Smooth muscle cell (in vitro differentiated cells): ENCODE measurements at regions not wholly inside any gene's neighbourhood (a gene's known extent, or its start where the extent isn't known, plus 50 kb on each side); places are given as distances from the start of the nearest gene placed in this dataset.

Experiments
- DNase-seq: peaks from one replicate; lab custom pipeline; 2025; ENCODE audit not compliant: unreplicated experiment; lab: John Stamatoyannopoulos, UW
- H2AFZ ChIP-seq: fragments of 200-600 bp; sonication (generic); 2 replicates; pipeline ENCODE4 v1.6.0; 2016; ENCODE audit warnings: antibody characterized with exemption, low read depth, mild to moderate bottlenecking
- H3F3A ChIP-seq: fragments of 200-600 bp; sonication (generic); 2 replicates; pipeline ENCODE4 v1.6.0; 2017; ENCODE audit warnings: antibody characterized with exemption, low read depth
- H3K27ac ChIP-seq: fragments of 200-600 bp; sonication (generic); 2 replicates; pipeline ENCODE4 v1.5.1; 2016; ENCODE audit warnings: low read depth, mild to moderate bottlenecking
- H3K27me3 ChIP-seq: fragments of 200-600 bp; sonication (generic); 2 replicates; pipeline ENCODE4 v1.6.1; 2016; ENCODE audit warnings: low read depth, mild to moderate bottlenecking
- H3K36me3 ChIP-seq: fragments of 200-600 bp; sonication (generic); 2 replicates; pipeline ENCODE4 v1.5.1; 2016; ENCODE audit warnings: low read depth
- H3K4me1 ChIP-seq: fragments of 200-600 bp; sonication (generic); 2 replicates; pipeline ENCODE4 v1.5.1; 2016; ENCODE audit warnings: low read depth
- H3K4me2 ChIP-seq: fragments of 200-600 bp; sonication (generic); 2 replicates; pipeline ENCODE4 v1.6.0; 2016; ENCODE audit warnings: mild to moderate bottlenecking
- H3K4me3 ChIP-seq: fragments of 200-600 bp; sonication (generic); 2 replicates; pipeline ENCODE4 v1.5.1; 2016; ENCODE audit warnings: mild to moderate bottlenecking
- H3K79me2 ChIP-seq: fragments of 200-600 bp; sonication (generic); 2 replicates; pipeline ENCODE4 v1.6.0; 2016; ENCODE audit warnings: low read depth, mild to moderate bottlenecking
- H3K9ac ChIP-seq: fragments of 200-600 bp; sonication (generic); 2 replicates; pipeline ENCODE4 v1.6.0; 2016; ENCODE audit warnings: low read depth
- H3K9me3 ChIP-seq: fragments of 200-600 bp; sonication (generic); replicated peaks from 2 replicates; pipeline ENCODE4 v1.5.1; 2016; ENCODE audit warnings: low read depth
- H4K20me1 ChIP-seq: fragments of 200-600 bp; sonication (generic); 2 replicates; pipeline ENCODE4 v1.6.0; 2016; ENCODE audit warnings: low read depth
- WGBS: methylation state at CpG from one replicate; pipeline ENCODE4 v1.1.7; 2016; ENCODE audit warnings: low lambda C conversion rate; 5-methylcytosine and 5-hydroxymethylcytosine counted together
- TF ChIP-seq, protein P1 (sequence below): fragments of 200-600 bp; sonication (generic); IDR thresholded peaks from 2 replicates; pipeline ENCODE4 v1.5.1; 2017; ENCODE audit warnings: borderline replicate concordance, mild to moderate bottlenecking, antibody characterized with exemption; ENCODE audit not compliant: insufficient read depth, poor library complexity, severe bottlenecking

GRCh38 chr17:14833201-14833785 is 431.8 kb downstream of the PMP22 start:
- TF ChIP-seq, protein P1, sequence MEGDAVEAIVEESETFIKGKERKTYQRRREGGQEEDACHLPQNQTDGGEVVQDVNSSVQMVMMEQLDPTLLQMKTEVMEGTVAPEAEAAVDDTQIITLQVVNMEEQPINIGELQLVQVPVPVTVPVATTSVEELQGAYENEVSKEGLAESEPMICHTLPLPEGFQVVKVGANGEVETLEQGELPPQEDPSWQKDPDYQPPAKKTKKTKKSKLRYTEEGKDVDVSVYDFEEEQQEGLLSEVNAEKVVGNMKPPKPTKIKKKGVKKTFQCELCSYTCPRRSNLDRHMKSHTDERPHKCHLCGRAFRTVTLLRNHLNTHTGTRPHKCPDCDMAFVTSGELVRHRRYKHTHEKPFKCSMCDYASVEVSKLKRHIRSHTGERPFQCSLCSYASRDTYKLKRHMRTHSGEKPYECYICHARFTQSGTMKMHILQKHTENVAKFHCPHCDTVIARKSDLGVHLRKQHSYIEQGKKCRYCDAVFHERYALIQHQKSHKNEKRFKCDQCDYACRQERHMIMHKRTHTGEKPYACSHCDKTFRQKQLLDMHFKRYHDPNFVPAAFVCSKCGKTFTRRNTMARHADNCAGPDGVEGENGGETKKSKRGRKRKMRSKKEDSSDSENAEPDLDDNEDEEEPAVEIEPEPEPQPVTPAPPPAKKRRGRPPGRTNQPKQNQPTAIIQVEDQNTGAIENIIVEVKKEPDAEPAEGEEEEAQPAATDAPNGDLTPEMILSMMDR: no peak
- DNase-seq: no peak
- H2AFZ ChIP-seq: no peak overlapping the region

DNA sequence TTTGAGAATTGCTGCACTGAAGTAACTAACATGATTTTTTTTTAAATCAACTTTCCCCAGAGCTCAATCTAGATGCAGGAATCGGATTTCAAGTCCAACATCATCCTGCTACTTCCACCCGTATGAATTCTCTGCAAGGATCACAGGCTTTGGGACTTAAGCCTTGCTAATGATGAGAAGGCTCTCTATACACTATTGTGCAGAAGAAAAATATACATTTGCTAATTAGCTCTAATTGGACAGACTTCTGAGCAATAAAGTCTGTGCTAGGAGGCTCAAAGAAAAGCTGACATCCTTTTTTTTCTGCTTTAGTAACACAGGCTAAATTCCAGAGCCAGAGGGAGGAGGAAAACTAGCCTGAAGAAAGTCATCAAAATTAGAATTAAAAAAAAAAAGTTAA is 433.6 kb downstream of the PMP22 start:
- Histone ChIP-seq H3K27me3 (peaks cover 4% of the 10 kb centered on the region), H3K4me2 (no peak overlapping the region), H3K4me1 (no peaks in the 10 kb centered on the region), H3K9me3 (no peaks in the 10 kb centered on the region), H3K79me2 (no peaks in the 10 kb centered on the region), H4K20me1 (no peaks in the 10 kb centered on the region), H3K36me3 (no peaks in the 10 kb centered on the region), H3K9ac (no peak overlapping the region), H3K27ac (no peak overlapping the region), H2AFZ (no peak overlapping the region), H3K4me3 (no peak overlapping the region), H3F3A (peaks cover 7% of the 10 kb centered on the region)
- WGBS: 28% methylated on average over 2 of the region's 2 CpGs
- TF ChIP-seq, protein P1: no peak
- no peak for DNase-seq

More at GRCh38 chr17:14833201-14833785, 431.8 kb downstream of the PMP22 start:
- WGBS: 30% methylated on average over 6 of the region's 6 CpGs
- Histone ChIP-seq H3K27me3 (peaks cover 4% of the 10 kb centered on the region), H3K79me2 (no peaks in the 10 kb centered on the region), H3F3A (peaks cover 7% of the 10 kb centered on the region), H3K4me1 (no peaks in the 10 kb centered on the region), H4K20me1 (no peaks in the 10 kb centered on the region), H3K36me3 (no peaks in the 10 kb centered on the region), H3K9me3 (no peaks in the 10 kb centered on the region), H3K4me2 (peak overlapping the region; percentile 57), H3K4me3 (no peak overlapping the region), H3K9ac (no peak overlapping the region), H3K27ac (peak overlapping the region; percentile 21)

DNA sequence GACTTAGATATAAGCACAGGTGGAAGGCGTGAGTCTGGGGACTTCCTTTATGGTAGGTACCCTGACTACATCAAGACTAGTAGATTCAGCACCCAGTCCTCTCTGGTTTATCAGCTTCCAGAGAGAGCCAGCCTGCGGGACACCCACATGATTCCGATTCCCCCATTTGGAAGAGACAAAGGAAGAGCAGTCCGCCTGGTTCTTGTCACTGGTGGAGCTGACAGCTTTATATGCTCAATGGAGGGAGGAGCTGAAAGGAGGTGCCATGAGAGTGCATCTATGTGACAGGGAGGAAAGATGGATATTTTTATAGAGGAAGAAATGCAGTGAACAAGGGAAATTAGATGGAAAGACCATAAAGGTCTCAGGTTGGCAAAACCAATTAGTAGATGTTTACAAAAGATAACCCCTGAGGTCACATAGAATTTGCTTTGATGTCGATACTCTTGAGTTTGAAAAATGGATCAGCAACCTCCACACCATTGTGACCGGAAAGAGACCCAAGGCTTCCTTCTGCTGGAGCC is 437.7 kb downstream of the PMP22 start:
- DNase-seq: no peak

More for the DNA sequence above, 437.7 kb downstream of the PMP22 start:
- 54% methylated on average over 6 of the region's 6 CpGs for WGBS
- Histone ChIP-seq H2AFZ (no peak overlapping the region), H3K4me1 (no peaks in the 10 kb centered on the region), H3K79me2 (no peaks in the 10 kb centered on the region), H3K4me3 (no peak overlapping the region), H3K36me3 (no peaks in the 10 kb centered on the region), H4K20me1 (no peaks in the 10 kb centered on the region), H3K27ac (no peak overlapping the region), H3K9ac (no peak overlapping the region), H3K9me3 (peaks cover 6% of the 10 kb centered on the region), H3K27me3 (peaks cover 4% of the 10 kb centered on the region), H3K4me2 (no peak overlapping the region), H3F3A (peaks cover under 1% of the 10 kb centered on the region)
- TF ChIP-seq, protein P1: no peak
